GM18498 (cell line): ENCODE measurements at regions not wholly inside any gene's neighbourhood (a gene's known extent, or its start where the extent isn't known, plus 50 kb on each side); places are given as distances from the start of the nearest gene placed in this dataset.
"Not testable (repeated sequence)": the region's sequence is repeated elsewhere in the genome, so short reads cannot be mapped to it uniquely, and the experiment has no call there.

ENCODE experiments used
- ATAC-seq: cut with Tn5 transposase; IDR thresholded peaks from one replicate; pipeline ENCODE4 v1.9.1; 2021; ENCODE audit warnings: mild to moderate bottlenecking, moderate library complexity; ENCODE audit not compliant: unreplicated experiment

GRCh38 chr13:70218618-70219017, 110.4 kb upstream of the KLHL1 start:
- no peak for ATAC-seq

- not testable (repeated sequence) for ATAC-seq
Measured at GRCh38 chr13:70208968-70209367, 100.7 kb upstream of the KLHL1 start.

GRCh38 chr13:70206671-70207070, 98.4 kb upstream of the KLHL1 start:
- no peak for ATAC-seq

GRCh38 chr13:70203661-70204229, 95.5 kb upstream of the KLHL1 start:
- no peak for ATAC-seq

- no peak for ATAC-seq
Measured at GRCh38 chr13:70191034-70191433, 82.8 kb upstream of the KLHL1 start.

- no peak for ATAC-seq
Measured at GRCh38 chr13:70189981-70190380, 81.7 kb upstream of the KLHL1 start.

GRCh38 chr13:70188567-70188966, 80.3 kb upstream of the KLHL1 start:
- no peak for ATAC-seq

GRCh38 chr13:70183041-70183440, 74.8 kb upstream of the KLHL1 start:
- ATAC-seq = no peak
